HG03521 (cell line): ENCODE measurements at regions not wholly inside any gene's neighbourhood (a gene's known extent, or its start where the extent isn't known, plus 50 kb on each side); places are given as distances from the start of the nearest gene placed in this dataset.

Experiments used
- ATAC-seq: cut with Tn5 transposase; IDR thresholded peaks from one replicate; pipeline ENCODE4 v1.9.1; 2021; ENCODE audit warnings: mild to moderate bottlenecking, moderate library complexity; ENCODE audit not compliant: unreplicated experiment

DNA sequence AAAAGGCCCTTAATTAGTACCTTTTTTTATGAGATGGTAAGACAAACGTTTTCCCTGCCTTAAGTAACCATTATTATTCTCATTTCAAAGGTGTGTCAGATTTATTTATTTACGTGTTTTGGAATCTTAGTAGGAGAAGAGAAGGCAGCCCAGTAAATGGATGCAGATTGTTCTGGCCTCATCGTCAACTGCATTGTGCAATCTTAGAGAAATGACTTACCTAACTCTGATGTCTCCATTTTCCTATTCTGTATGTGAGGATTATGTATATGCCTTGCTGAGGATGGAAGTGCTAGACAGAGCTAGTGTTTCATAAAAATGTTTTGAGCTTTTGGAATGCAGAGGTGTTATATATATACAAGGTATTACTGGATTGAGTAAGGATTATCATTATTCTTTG is 97.0 kb upstream of the JAG1 start:
- no peak for ATAC-seq

DNA sequence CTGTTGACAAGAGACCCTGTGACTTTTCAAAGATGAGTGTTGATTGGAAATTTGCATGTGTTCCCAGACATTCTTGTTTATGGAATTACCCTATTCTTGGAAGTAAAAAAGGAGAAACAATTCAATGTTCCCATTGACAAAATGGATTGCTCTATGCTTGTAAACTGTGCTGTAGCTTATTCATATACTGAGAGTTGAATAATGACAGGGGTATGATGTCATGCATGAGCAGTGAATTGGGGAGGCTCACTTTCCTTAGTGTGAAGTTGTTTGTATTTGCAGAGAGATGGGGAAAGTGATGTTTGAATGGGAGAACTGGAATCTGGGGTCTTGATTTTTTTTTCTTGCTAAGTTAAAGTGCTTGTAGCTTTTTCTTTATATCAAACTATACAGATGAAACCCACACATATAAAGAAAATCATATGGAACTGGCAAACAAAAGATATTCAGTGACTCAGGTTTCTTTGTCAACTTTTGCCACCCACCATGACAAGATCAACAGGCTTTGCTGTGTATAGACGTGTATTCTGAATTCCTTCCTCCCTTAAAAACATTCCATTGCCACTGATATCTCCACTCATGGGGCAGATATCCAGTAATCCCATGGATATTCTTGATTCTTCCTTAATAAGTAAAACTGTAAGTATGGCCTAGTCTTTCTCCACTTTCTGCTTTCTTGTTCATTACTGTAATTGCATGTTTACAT is 97.8 kb upstream of the JAG1 start:
- no peak for ATAC-seq

- ATAC-seq, result no peak
Measured at GRCh38 chr20:10774357-10774943, 100.7 kb upstream of the JAG1 start.

GRCh38 chr20:10777710-10778109 is 103.9 kb upstream of the JAG1 start:
- ATAC-seq, result no peak

DNA sequence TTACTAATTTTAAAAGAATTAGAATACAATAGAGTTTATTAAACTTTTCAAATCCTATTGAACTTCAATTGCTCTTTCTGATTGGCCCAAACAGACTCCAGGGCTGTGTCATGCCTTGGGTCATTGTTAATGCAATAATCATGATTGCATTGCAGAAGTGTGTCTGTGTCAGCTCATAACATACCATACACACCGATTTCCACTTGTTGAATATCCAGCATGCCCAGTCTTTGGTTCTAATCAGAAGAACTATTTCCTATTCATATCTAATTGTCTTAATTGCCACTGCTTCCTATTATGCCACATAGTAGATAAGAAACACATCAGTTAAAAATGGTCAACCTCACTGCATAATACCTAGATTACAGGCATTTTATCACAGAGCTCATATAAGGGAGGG is 106.1 kb upstream of the JAG1 start:
- ATAC-seq, result no peak

- no peak for ATAC-seq
Measured at GRCh38 chr20:10780901-10781300, 107.1 kb upstream of the JAG1 start.

DNA sequence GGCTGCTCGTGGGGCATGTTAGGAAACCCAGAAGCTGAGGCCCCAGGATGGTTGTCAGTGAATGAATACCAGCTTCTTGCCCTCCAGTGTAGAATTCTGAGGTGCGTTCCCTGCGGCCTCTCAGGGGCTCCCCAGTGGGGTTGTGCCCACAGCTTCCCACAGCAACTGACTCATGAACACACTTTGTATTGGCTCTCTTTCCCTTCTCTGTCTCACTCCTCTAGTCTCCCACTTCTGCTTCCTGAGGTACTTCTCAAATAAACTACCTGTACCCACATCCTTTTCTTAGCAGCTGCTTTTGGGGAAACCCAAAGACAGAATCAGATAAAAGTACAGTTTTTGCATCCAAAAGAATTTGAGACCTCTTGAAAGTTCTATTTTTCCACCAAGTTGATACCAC is 107.7 kb upstream of the JAG1 start:
- no peak for ATAC-seq

DNA sequence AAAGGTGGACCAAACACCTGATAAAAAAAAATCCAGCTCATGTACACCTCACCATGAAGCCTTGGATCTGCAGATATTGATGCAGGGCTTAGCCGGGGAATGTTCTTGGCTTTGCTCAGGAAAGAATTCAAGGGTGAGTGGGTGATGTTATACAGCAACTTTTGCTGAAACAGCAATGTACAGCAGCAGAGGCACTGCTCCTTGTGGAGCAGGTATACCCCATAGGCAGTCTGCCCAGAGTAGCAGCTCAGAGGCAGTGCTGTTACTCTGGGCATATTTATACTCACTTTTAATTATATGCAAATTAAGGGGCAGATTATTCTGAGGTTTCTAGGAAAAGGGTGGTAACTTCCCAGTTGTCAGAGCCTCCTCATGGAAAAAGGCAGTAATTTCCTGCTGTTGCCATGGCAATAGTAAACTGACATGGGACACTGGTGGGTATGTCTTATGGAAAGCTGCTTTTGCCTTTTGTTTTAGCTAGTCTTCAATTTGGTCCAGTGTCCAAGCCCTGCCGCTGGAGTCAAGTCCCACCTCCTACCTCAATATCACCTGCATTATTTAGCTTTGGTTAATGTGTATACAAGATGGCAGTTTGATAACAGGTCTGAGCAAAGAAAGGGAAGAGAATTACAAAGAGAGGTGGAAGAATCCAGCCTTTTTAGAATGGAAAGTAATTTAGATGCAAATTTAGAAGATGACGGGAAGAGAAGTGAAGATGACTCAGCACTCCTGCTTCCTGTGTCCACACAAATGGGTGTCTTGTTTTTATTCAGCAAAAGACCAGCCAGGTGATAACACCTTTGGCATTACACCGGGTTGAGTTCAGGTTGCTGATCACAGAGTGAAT is 110.1 kb upstream of the JAG1 start:
- no peak for ATAC-seq

- no peak for ATAC-seq
Measured at GRCh38 chr20:10784554-10785183, 110.9 kb upstream of the JAG1 start.

DNA sequence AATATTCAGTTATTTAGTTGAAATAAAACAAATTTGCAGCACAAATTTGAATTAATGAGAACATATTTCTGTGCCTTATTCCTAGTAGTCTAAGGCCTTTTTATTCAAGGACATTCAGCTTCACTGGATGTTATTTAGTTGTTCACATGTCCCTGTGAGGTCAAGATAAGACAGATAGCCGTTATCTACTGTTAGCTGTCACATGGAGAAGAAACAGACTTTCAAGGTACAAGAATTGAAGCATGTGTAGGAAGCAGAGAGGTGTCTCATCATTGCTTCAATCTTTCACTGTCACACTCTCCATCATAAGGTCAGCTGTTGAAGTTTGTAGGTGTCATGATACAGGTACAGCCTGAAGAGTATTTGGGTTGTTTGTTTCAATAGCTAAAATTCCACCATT is 112.9 kb upstream of the JAG1 start:
- ATAC-seq, result no peak

- no peak for ATAC-seq
Measured at GRCh38 chr20:10788055-10788454, 114.3 kb upstream of the JAG1 start.

- ATAC-seq, result no peak
Measured at GRCh38 chr20:10788877-10789276, 115.1 kb upstream of the JAG1 start.

GRCh38 chr20:10789386-10789785 is 115.6 kb upstream of the JAG1 start:
- ATAC-seq, result no peak

DNA sequence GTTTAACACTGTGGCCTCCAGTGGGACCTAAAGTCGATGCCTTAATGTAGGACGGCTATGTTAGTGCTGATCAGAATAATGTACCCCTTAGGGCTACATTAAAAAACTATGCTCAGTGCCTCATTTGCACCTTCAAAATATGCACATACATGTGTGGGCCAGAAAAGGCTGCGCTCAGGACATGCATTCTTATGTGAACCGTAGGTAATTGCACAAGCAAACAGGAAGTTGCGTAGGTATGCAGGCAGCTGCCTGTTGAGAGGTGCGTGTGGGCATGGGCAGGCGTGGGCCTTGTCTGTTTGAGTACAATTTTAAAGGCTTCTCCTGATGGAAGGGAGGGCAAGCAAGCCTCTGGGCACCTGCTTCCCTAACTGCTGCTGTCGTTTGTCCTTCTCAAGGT is 116.2 kb upstream of the JAG1 start:
- ATAC-seq, result no peak

DNA sequence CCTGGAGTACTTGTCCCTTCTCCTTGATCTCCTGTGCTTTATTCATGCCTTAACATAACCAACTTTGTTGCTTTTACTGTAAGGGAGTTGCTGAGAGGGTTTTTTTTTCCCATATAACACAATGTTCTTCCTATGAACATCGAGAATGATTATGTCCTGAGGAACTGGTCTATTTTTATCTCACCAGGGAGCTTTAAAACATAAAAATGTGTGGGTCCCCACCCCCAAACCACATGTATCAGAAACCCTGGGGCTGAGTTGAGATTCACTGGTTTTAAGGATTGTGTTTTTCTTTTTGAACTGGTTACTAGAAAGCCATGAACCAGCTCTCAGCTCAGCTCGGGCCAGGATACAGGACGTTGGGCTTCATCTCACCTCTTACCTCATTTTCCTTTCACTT is 118.5 kb upstream of the JAG1 start:
- no peak for ATAC-seq

- no peak for ATAC-seq
Measured at GRCh38 chr20:10793766-10794165, 120.0 kb upstream of the JAG1 start.

- ATAC-seq, result no peak
Measured at GRCh38 chr20:10794765-10795164, 121.0 kb upstream of the JAG1 start.

DNA sequence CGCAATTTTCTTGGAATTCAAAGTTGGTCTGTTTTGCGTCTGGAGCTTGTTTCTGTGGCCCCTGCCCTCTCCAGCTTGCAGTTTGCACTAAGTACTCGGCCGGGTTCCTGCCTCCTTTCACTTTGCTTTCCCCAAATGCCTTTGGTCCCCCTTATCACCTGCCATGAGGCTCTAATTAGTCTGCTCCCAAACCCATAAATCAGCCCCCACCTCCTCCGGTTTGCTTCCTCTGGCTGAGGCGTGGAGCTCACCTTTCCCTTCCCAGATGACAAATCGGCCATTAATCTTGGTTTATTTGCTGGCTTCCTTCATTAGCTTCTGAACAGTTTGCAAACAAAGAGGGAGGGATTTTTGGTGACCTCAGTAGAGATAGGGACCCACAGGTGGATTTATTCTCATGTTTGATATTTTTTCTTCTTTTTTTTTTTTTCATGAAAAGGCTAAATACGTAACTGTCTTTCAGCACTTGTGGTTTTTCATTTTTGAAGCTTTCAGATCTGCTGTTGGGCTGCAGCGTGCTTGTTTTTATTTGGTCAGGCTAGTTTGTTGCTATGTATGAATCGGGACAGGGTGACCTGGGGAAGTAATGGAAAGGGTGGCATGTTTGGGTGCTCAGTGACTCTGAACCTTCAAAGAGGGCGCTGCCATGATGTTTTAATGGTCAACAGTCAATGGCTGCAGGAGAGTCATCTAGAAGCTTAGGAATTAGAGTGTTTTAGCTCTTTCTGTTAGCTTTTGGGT is 121.7 kb upstream of the JAG1 start:
- no peak for ATAC-seq

GRCh38 chr20:10798811-10799210 is 125.0 kb upstream of the JAG1 start:
- ATAC-seq, result no peak

DNA sequence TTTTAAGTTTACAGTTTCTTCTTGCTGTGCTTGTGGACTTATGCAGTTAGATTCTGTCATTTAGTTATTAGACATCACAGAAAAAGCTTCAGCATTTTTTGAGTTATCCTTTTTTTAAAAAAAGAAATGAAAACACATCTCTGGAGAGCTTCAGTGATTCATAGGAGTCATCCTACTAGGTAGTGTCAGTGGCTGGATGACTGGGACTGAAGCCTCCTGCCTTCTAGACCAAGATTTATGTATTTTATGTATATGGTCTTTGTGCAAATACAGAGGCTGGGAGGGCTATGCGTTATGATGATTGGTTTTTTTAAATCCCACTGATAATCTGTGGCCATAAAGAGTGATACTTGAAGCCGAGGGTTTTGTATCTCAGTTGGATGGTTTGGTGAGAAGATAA is 125.9 kb upstream of the JAG1 start:
- ATAC-seq, result no peak

DNA sequence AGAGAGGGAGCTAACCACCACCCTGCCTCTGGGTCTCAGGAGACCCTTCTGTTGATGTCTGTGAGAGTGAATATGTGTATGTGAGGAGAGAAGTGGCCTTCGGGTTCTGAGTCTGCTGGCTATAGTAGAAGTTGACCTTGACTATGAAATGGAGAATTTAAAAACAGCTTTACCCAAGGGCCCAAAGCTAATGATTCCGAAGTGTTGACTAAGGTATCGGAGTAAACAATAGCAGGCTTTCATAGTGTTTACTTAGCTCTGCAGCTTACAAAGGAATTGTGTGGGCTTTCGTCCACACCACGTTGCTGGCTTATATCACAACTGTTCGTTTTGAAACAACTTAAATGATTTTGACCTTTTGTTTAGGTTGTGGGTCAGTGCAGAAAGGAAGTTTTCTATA is 126.5 kb upstream of the JAG1 start:
- ATAC-seq, result no peak
